ENCODE measurements at regions not wholly inside any gene's neighbourhood (a gene's known extent, or its start where the extent isn't known, plus 50 kb on each side); places are given as distances from the start of the nearest gene placed in this dataset.

DNA sequence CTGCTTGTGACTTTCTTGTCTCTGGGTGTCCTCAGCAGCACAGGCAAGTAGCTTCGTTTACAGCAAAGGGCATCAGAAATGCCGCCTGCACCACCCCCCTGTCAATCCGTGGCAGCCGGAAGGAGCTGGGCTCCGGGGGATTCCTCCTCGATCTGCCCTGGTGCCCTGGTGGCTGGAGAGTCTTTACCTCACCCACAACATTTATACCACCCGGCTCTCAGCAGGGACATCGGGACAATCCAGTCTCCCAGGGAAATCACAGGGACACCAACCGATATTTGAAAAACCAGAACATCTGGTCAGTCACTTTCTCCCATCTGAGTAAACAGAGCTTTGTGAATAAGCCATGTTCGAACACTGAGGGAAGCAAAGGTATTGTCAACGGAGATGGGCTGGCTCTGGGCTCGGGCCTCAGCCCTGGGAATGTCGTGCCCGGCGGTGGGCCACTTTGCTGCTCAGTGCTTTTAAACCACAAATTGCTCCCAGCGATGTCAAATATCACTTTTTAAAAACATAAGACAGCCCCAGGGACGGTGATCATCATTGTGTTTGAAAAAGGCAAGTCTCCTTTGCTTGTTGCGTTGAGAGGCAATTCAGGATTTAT lies 210.0 kb upstream of the SALL3 start:
- TF ChIP-seq CTCF (IDR thresholded peaks at IDR 0.05; ENCODE audit: poor library complexity, severe bottlenecking), result no peak
- no peak for TF ChIP-seq EZH2 (IDR thresholded peaks at IDR 0.05; ENCODE audit: borderline replicate concordance, insufficient read depth, low read length, poor library complexity, severe bottlenecking)
- TF ChIP-seq EP300 (conservative IDR thresholded peaks at IDR 0.05; ENCODE audit: poor library complexity, severe bottlenecking), result no peak
- no peak for TF ChIP-seq POLR2AphosphoS5 (IDR thresholded peaks at IDR 0.05)
- TF ChIP-seq TAF1 (IDR thresholded peaks at IDR 0.05; ENCODE audit: low read depth), result no peak
- TF ChIP-seq SMC3 (conservative IDR thresholded peaks at IDR 0.05; ENCODE audit: poor library complexity), result no peak
